ENCODE measurements at regions not wholly inside any gene's neighbourhood (a gene's known extent, or its start where the extent isn't known, plus 50 kb on each side); places are given as distances from the start of the nearest gene placed in this dataset.

DNA sequence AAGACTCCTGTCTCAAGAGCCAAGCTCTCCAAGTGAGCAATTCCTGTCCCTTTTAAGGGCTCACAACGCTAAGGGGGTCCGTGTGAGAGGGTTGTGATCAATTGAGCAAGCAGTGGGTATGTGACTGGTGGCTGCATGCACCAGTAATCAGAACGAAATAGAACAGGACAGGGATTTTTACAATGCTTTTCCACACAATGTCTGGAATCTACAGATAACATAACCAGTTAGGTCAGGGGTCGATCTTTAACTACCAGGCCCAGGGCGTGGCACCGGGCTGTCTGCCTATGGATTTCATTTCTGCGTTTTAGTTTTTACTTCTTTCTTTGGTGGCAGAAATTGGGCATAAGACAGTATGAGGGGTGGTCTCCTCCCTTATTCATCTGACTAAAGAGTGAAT, 54.9 kb upstream of the SP4 start:
- H3K36me3 Mint-ChIP-seq (ENCODE audit: unreplicated experiment) = no peaks in the 10 kb centered on the region
- no peak overlapping the region for H3K27ac Mint-ChIP-seq (ENCODE audit: unreplicated experiment)
- peaks cover 3% of the 10 kb centered on the region for H3K9me3 Mint-ChIP-seq (ENCODE audit: unreplicated experiment)
- TF ChIP-seq, protein P1, sequence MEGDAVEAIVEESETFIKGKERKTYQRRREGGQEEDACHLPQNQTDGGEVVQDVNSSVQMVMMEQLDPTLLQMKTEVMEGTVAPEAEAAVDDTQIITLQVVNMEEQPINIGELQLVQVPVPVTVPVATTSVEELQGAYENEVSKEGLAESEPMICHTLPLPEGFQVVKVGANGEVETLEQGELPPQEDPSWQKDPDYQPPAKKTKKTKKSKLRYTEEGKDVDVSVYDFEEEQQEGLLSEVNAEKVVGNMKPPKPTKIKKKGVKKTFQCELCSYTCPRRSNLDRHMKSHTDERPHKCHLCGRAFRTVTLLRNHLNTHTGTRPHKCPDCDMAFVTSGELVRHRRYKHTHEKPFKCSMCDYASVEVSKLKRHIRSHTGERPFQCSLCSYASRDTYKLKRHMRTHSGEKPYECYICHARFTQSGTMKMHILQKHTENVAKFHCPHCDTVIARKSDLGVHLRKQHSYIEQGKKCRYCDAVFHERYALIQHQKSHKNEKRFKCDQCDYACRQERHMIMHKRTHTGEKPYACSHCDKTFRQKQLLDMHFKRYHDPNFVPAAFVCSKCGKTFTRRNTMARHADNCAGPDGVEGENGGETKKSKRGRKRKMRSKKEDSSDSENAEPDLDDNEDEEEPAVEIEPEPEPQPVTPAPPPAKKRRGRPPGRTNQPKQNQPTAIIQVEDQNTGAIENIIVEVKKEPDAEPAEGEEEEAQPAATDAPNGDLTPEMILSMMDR (IDR thresholded peaks at IDR 0.05; ENCODE audit: partially characterized antibody, unreplicated experiment) = no peak
- H3K27me3 Mint-ChIP-seq (ENCODE audit: unreplicated experiment) = no peaks in the 10 kb centered on the region
- no peak overlapping the region for H3K4me3 Mint-ChIP-seq (ENCODE audit: unreplicated experiment)
- no peak for DNase-seq
- H3K4me1 Mint-ChIP-seq (ENCODE audit: low read depth, unreplicated experiment) = no peaks in the 10 kb centered on the region

DNA sequence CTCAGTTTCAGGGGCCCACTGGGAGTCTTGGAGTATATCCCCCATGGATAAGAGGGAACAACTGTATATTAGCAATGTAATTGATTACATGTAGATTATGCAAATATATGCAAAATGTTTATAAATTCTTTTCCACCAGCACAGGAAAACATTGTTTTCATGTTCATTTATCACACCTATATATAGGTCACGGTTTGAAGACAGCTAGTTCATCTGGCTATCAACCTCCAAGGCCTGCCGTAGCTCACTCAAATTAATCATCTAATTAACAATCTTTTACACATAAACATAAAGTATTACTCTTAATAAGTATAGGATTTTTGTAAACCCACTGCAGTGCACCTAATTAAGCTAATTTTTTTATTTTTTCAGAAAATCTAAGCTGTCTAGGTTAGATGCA, 53.7 kb upstream of the SP4 start:
- Mint-ChIP-seq H3K9me3 (ENCODE audit: unreplicated experiment) (peaks cover 3% of the 10 kb centered on the region), H3K27me3 (ENCODE audit: unreplicated experiment) (no peaks in the 10 kb centered on the region), H3K4me3 (ENCODE audit: unreplicated experiment) (no peak overlapping the region), H3K4me1 (ENCODE audit: low read depth, unreplicated experiment) (no peaks in the 10 kb centered on the region), H3K27ac (ENCODE audit: unreplicated experiment) (no peak overlapping the region), H3K36me3 (ENCODE audit: unreplicated experiment) (no peaks in the 10 kb centered on the region)
- TF ChIP-seq, protein P1 (IDR thresholded peaks at IDR 0.05; ENCODE audit: partially characterized antibody, unreplicated experiment) = no peak
- DNase-seq = no peak

DNA sequence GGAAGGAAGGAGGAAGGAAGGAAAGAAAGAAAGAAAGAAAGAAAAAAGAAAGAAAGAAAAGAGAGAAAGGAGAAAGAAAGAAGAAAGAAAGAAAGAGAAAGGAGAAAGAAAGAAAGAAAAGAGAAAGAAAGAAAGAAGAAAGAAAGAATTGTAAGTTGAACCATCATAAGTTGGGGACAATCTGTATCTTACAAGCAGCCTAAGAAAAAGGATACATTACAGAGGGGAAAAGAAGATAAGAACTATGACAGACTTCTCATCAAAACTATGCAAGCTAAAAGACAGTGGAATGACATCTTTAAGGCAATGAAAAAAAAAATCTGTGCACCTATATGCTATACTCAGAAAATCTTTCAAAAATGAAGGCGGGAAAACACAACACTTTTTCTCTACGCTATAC, 50.3 kb upstream of the SP4 start:
- no peak overlapping the region for H3K4me3 Mint-ChIP-seq (ENCODE audit: unreplicated experiment)
- H3K4me1 Mint-ChIP-seq (ENCODE audit: low read depth, unreplicated experiment) = no peaks in the 10 kb centered on the region
- TF ChIP-seq, protein P1 (IDR thresholded peaks at IDR 0.05; ENCODE audit: partially characterized antibody, unreplicated experiment) = no peak
- no peaks in the 10 kb centered on the region for H3K36me3 Mint-ChIP-seq (ENCODE audit: unreplicated experiment)
- H3K27ac Mint-ChIP-seq (ENCODE audit: unreplicated experiment) = no peak overlapping the region
- DNase-seq = no peak
- no peaks in the 10 kb centered on the region for H3K27me3 Mint-ChIP-seq (ENCODE audit: unreplicated experiment)
- peaks cover 3% of the 10 kb centered on the region for H3K9me3 Mint-ChIP-seq (ENCODE audit: unreplicated experiment)
